Endodermal cell (in vitro differentiated cells): ENCODE measurements at regions not wholly inside any gene's neighbourhood (a gene's known extent, or its start where the extent isn't known, plus 50 kb on each side); places are given as distances from the start of the nearest gene placed in this dataset.

Source experiments
- DNase-seq: peaks from one replicate; pipeline ENCODE4 v3.0.0-alpha.2; 2017
- H3K27ac ChIP-seq: 2 replicates; pipeline ENCODE4 v1.5.1; 2013; ENCODE audit warnings: mild to moderate bottlenecking, low read depth, low read length, moderate library complexity
- H3K27me3 ChIP-seq: 2 replicates; pipeline ENCODE4 v1.6.1; 2013; ENCODE audit warnings: mild to moderate bottlenecking, low read length, moderate library complexity; ENCODE audit not compliant: insufficient read depth, control insufficient read depth, poor library complexity, severe bottlenecking
- H3K36me3 ChIP-seq: 2 replicates; pipeline ENCODE4 v1.7.0; 2013; ENCODE audit warnings: mild to moderate bottlenecking, low read length, moderate library complexity; ENCODE audit not compliant: control insufficient read depth, insufficient read depth
- H3K4me1 ChIP-seq: one replicate; pipeline ENCODE4 v1.7.0; 2013; ENCODE audit warnings: low read length; ENCODE audit not compliant: control insufficient read depth, insufficient read depth
- H3K4me3 ChIP-seq: 2 replicates; pipeline ENCODE4 v1.5.1; 2013; ENCODE audit warnings: mild to moderate bottlenecking, low read length, moderate library complexity
- H3K9ac ChIP-seq: 2 replicates; pipeline ENCODE4 v1.6.1; 2013; ENCODE audit warnings: mild to moderate bottlenecking, low read length, moderate library complexity; ENCODE audit not compliant: poor library complexity, severe bottlenecking; ENCODE audit errors: extremely low read depth
- H3K9me3 ChIP-seq: 2 replicates; pipeline ENCODE4 v1.6.1; 2013; ENCODE audit warnings: mild to moderate bottlenecking, low read length, moderate library complexity; ENCODE audit not compliant: control insufficient read depth
- H3K27ac Mint-ChIP-seq: 2 replicates; pipeline ENCODE4 v1.8.0; 2020; ENCODE audit warnings: mixed read lengths
- H3K27me3 Mint-ChIP-seq: 2 replicates; pipeline ENCODE4 v1.8.0; 2021; ENCODE audit warnings: mild to moderate bottlenecking, mixed read lengths; ENCODE audit not compliant: insufficient read depth
- H3K36me3 Mint-ChIP-seq: 2 replicates; pipeline ENCODE4 v1.8.0; 2020; ENCODE audit warnings: low read depth, mixed read lengths
- H3K4me1 Mint-ChIP-seq: 2 replicates; pipeline ENCODE4 v1.8.0; 2020; ENCODE audit warnings: mixed read lengths
- H3K4me3 Mint-ChIP-seq: 2 replicates; pipeline ENCODE4 v1.8.0; 2020; ENCODE audit warnings: mild to moderate bottlenecking, moderate library complexity, mixed read lengths
- H3K9me3 Mint-ChIP-seq: 2 replicates; pipeline ENCODE4 v1.8.0; 2020; ENCODE audit warnings: mild to moderate bottlenecking, mixed read lengths
- CTCF ChIP-seq: fragments of 200-600 bp; sonication (generic); conservative IDR thresholded peaks from 2 replicates; pipeline ENCODE4 v1.5.0; 2021; ENCODE audit warnings: antibody characterized with exemption, mild to moderate bottlenecking
- WGBS, 2 experiments: methylation state at CpG; one replicate each; pipeline versions ENCODE4 v1.1.5 to v1.1.7; 2013; ENCODE audit warnings: missing lambda C conversion rate in 2 of 2, mixed read lengths in 1 of 2; ENCODE audit not compliant: insufficient coverage in 1 of 2, insufficient read length in 1 of 2; 5-methylcytosine and 5-hydroxymethylcytosine counted together

DNA sequence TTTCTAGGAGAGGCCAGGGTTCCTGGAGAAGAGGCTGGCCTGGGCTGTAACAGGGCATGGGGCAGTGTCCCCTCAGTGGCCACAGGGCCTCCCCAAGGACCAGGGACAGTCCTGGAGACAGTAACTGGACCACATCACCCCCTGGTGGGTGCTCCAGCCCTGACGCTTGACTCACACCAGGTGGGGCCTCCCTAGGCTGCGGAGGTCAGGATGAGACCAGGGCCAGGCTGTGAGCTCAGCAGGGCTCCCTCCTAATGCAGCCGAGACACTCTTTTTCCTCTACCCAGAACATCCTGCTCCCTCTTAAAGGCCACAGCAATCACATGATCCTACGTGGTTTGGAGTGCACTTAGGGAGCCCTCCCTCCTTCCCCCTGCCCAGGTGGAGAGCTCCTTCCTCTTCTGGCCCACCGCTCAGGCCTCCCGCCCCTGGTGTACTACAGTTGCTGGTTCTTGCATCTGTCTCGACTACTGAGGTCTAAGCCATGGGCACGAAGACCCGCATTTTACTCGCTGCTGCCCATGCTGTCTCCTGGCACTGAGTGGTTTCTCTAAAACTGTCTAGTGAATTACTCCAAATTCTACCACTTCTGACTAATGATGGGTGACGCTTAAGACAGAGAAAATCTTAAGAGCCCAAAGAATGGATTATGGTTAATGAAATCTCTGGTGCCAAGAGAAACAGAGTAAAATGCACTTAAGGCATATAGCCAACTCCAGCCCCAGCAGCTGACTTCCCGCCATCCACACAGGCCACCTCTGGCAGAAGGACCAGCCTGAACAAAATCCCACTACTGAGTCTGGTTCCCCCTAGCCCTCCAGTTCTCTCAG lies 166.1 kb upstream of the CST7 start:
- Mint-ChIP-seq H3K27me3 (peaks cover 2% of the 10 kb centered on the region), H3K4me1 (no peaks in the 10 kb centered on the region), H3K36me3 (no peaks in the 10 kb centered on the region), H3K27ac (no peak overlapping the region), H3K9me3 (no peaks in the 10 kb centered on the region), H3K4me3 (no peak overlapping the region)
- DNase-seq, result peak; percentile 65
- Histone ChIP-seq H3K36me3 (no peaks in the 10 kb centered on the region), H3K9ac (no peak overlapping the region), H3K27ac (no peak overlapping the region), H3K4me3 (no peak overlapping the region), H3K27me3 (no peaks in the 10 kb centered on the region), H3K9me3 (no peaks in the 10 kb centered on the region), H3K4me1 (no peaks in the 10 kb centered on the region)
- TF ChIP-seq CTCF, result peak; percentile 61
- 83 to 86% methylated on average over 10 to 12 of the region's 12 CpGs for WGBS, 2 experiments

GRCh38 chr20:24783631-24784492 lies 165.2 kb upstream of the CST7 start:
- WGBS, 2 experiments, result 80 to 100% methylated on average over 2 to 9 of the region's 9 CpGs
- no peaks in the 10 kb centered on the region for H3K27me3 Mint-ChIP-seq
- Histone ChIP-seq H3K36me3 (no peaks in the 10 kb centered on the region), H3K27ac (no peak overlapping the region), H3K9me3 (no peaks in the 10 kb centered on the region), H3K27me3 (no peaks in the 10 kb centered on the region), H3K9ac (no peak overlapping the region), H3K4me3 (no peak overlapping the region), H3K4me1 (no peaks in the 10 kb centered on the region)
- H3K9me3 Mint-ChIP-seq, result no peaks in the 10 kb centered on the region
- no peak overlapping the region for H3K4me3 Mint-ChIP-seq
- H3K27ac Mint-ChIP-seq, result no peak overlapping the region
- TF ChIP-seq CTCF, result peak; percentile 82
- no peaks in the 10 kb centered on the region for H3K36me3 Mint-ChIP-seq
- peak; percentile 78 for DNase-seq
- H3K4me1 Mint-ChIP-seq, result no peaks in the 10 kb centered on the region

- TF ChIP-seq CTCF, result no peak
- no peaks in the 10 kb centered on the region for H3K9me3 ChIP-seq
- H3K36me3 Mint-ChIP-seq, result no peaks in the 10 kb centered on the region
- H3K27me3 ChIP-seq, result no peaks in the 10 kb centered on the region
- DNase-seq, result no peak
- H3K27ac Mint-ChIP-seq, result no peak overlapping the region
- no peak overlapping the region for H3K4me3 Mint-ChIP-seq
- H3K4me1 Mint-ChIP-seq, result no peaks in the 10 kb centered on the region
- H3K9me3 Mint-ChIP-seq, result no peaks in the 10 kb centered on the region
- H3K9ac ChIP-seq, result no peak overlapping the region
- no peaks in the 10 kb centered on the region for H3K36me3 ChIP-seq
- H3K4me3 ChIP-seq, result no peak overlapping the region
- WGBS, 2 experiments, result 100% methylated on average over 2 of the region's 2 CpGs
- H3K27ac ChIP-seq, result no peak overlapping the region
- H3K27me3 Mint-ChIP-seq, result no peaks in the 10 kb centered on the region
- H3K4me1 ChIP-seq, result no peaks in the 10 kb centered on the region
Observed at GRCh38 chr20:24784607-24785006, 164.5 kb upstream of the CST7 start.
